ENCODE measurements at regions not wholly inside any gene's neighbourhood (a gene's known extent, or its start where the extent isn't known, plus 50 kb on each side); places are given as distances from the start of the nearest gene placed in this dataset.

- Histone ChIP-seq H3K27ac (no peak overlapping the region), H3K27me3 (no peaks in the 10 kb centered on the region), H3K4me3 (no peak overlapping the region), H3K36me3 (no peaks in the 10 kb centered on the region), H3K4me1 (no peaks in the 10 kb centered on the region), H3K9me3 (peaks cover 0 to 14% (median 0%) of the 10 kb centered on the region in 3 donors)
- no peak for ATAC-seq
- TF ChIP-seq CTCF (IDR thresholded peaks at IDR 0.05) (peak in 3 of 4 experiments; percentile 38 to 48 (median 38)), POLR2A (IDR thresholded peaks at IDR 0.05) (no peak)
- 50 to 71% methylated on average over 2 to 6 of the region's 9 CpGs for WGBS, 2 donors (ENCODE audit: low coverage in 1 of 2)
Measured at GRCh38 chr6:137589067-137589848, 95.1 kb upstream of the OLIG3 start.

DNA sequence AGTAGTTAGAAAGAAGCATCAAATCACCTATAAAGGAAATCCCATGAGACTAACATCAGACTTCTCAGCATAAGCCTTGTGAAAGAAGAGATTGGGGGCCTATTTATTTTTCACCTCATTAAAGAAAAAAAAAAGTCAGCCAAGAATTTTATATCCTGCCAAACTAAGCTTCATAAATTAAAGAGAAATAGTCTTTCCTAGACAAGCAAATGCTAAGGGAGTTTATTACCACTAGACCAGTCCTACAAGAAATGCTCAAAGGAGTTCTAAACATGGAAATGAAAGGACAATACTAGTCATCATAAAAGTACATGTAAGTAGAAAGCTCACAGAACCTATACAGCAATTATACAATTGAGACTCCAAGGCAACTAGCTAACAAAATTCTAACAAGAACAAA is 96.5 kb upstream of the OLIG3 start:
- ATAC-seq: no peak
- peaks cover 0 to 5% (median 0%) of the 10 kb centered on the region in 3 donors for H3K9me3 ChIP-seq
- no peaks in the 10 kb centered on the region for H3K4me1 ChIP-seq
- no peak overlapping the region for H3K27ac ChIP-seq
- no peaks in the 10 kb centered on the region for H3K27me3 ChIP-seq
- no peak overlapping the region for H3K4me3 ChIP-seq
- TF ChIP-seq POLR2A (IDR thresholded peaks at IDR 0.05): no peak
- no peak for TF ChIP-seq EP300 (IDR thresholded peaks at IDR 0.05)
- no peak for TF ChIP-seq CTCF (IDR thresholded peaks at IDR 0.05)
- no peak for TF ChIP-seq POLR2AphosphoS5 (IDR thresholded peaks at IDR 0.05)
- H3K36me3 ChIP-seq: no peaks in the 10 kb centered on the region

DNA sequence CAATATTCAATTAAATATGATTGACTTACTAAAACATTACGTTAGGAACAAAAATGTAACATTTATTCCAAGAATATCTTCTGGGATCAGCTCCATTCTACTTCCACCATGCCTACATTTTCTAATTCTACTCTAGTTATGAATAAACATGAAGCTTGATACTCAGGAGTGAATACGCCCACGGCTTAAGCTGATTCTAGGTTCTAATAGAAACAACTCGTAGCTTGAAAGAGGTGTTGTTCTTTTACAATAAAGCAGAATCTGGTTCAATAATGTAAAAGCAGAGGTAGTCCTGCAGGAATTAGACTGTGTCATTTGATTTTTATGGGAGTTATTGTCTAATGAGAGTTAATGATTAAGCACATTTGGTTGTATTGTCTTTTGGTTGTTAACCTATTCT is 107.3 kb upstream of the OLIG3 start:
- Histone ChIP-seq H3K27me3 (no peaks in the 10 kb centered on the region), H3K4me3 (no peak overlapping the region), H3K27ac (no peak overlapping the region), H3K4me1 (no peaks in the 10 kb centered on the region), H3K9me3 (no peaks in the 10 kb centered on the region), H3K36me3 (no peaks in the 10 kb centered on the region)
- TF ChIP-seq POLR2AphosphoS5 (IDR thresholded peaks at IDR 0.05) (no peak), CTCF (IDR thresholded peaks at IDR 0.05) (no peak)
- no peak for ATAC-seq
- WGBS, 2 donors (ENCODE audit: low coverage in 1 of 2): 69 to 86% methylated on average over 4 of the region's 4 CpGs

DNA sequence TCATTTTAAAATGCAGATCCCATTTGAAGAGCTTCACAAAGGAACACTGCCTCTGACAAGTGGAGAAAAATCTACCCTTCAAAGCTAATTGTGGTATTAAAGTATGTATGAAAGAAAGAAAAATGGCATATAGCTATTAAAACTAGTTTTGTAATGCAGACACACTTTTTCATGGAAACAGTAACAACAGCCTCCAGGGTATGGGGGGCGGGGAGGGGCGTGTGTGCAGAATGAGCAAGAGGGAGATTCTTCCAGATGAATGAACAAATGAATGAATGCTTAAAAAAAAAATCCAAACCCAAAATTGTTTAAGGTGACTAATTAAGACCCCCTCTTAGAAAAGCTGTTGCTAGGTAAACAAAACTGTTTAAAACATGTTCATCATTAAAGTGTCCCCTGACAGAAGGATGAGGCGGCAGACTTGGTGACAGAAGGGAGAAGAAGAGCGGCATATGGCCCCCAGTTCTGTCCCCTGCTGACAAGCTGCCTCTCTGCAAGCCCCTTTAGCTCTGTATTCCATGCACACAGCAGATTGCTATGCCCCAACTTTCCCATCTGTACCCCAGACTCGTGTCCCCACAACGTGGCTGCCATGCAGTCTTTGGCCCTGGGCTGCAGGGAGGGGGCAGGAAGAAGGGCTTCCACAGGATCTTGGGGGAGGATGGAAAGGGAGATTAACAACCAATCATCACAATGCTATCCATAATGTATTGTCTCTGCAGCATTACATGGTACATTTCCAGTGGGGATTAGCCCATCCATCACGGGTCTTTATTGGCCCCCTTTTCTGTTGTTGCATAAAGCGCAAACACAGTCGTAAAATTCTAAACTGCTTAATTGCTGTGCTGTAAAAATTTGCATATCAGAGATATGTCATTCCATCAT is 108.4 kb upstream of the OLIG3 start:
- no peaks in the 10 kb centered on the region for H3K9me3 ChIP-seq
- no peaks in the 10 kb centered on the region for H3K27me3 ChIP-seq
- TF ChIP-seq CTCF (IDR thresholded peaks at IDR 0.05) (no peak), EP300 (IDR thresholded peaks at IDR 0.05) (no peak), POLR2A (IDR thresholded peaks at IDR 0.05) (no peak), POLR2AphosphoS5 (IDR thresholded peaks at IDR 0.05) (no peak)
- no peaks in the 10 kb centered on the region for H3K36me3 ChIP-seq
- no peaks in the 10 kb centered on the region for H3K4me1 ChIP-seq
- no peak for ATAC-seq
- no peak overlapping the region for H3K27ac ChIP-seq
- no peak overlapping the region for H3K4me3 ChIP-seq
- WGBS, 2 donors (ENCODE audit: low coverage in 1 of 2): 54% methylated on average over 5 to 7 of the region's 9 CpGs

All from gastroesophageal sphincter (tissue), 4 donors.